ENCODE measurements at regions not wholly inside any gene's neighbourhood (a gene's known extent, or its start where the extent isn't known, plus 50 kb on each side); places are given as distances from the start of the nearest gene placed in this dataset.

DNA sequence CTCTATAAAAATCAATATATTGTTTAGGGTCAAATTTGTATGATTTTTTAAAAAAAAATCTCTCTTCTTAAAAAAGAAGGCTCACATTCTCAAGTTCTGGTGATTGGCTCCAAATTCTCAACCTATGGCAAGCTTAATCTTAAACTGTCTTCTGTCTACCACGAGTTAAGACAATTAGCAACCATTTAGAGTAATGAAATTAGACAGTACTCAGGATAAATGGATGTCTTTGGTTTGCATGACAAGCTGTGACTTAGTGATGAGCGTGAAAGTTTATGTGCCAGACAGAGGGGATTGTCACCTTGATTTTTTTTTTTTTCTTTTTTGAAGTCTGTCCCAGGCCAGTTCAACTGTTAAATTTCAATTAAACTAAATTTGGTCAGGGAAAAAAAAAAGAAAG, 1632.3 kb downstream of the MAT2B start:
- Histone ChIP-seq H3K23ac (ENCODE audit: low read length) (no peak overlapping the region), H3K36me3 (ENCODE audit: control insufficient read depth in 1 of 2, insufficient read depth in 2 of 2, low read length in 2 of 2) (no peaks in the 10 kb centered on the region), H3K9ac (ENCODE audit: low read length) (no peak overlapping the region), H3K4me3 (ENCODE audit: low read depth, low read length) (no peak overlapping the region), H2AK5ac (ENCODE audit: low read length) (no peak overlapping the region), H2AFZ (ENCODE audit: insufficient read depth, low read length, poor library complexity) (no peak overlapping the region), H3K27ac (ENCODE audit: low read depth, low read length) (no peak overlapping the region), H2BK120ac (ENCODE audit: insufficient read depth, low read length, poor library complexity) (no peak overlapping the region), H2BK5ac (ENCODE audit: low read depth, low read length, poor library complexity) (no peak overlapping the region), H4K8ac (ENCODE audit: low read depth, low read length) (no peak overlapping the region), H3K9me3 (ENCODE audit: insufficient read depth, low read depth, low read length) (no peaks in the 10 kb centered on the region), H3K79me1 (ENCODE audit: low read length) (no peaks in the 10 kb centered on the region), H2BK12ac (ENCODE audit: low read length) (no peak overlapping the region), H4K91ac (ENCODE audit: low read depth, low read length) (no peak overlapping the region), H3K18ac (ENCODE audit: low read length) (no peak overlapping the region), H3K27me3 (ENCODE audit: insufficient read depth, low read length) (no peaks in the 10 kb centered on the region), H3K4ac (ENCODE audit: low read depth, low read length) (no peak overlapping the region), H3K79me2 (ENCODE audit: control insufficient read depth, insufficient read depth, low read length, poor library complexity) (no peaks in the 10 kb centered on the region), H3K4me1 (ENCODE audit: control insufficient read depth in 1 of 2, insufficient read depth in 2 of 2, low read length in 2 of 2) (no peaks in the 10 kb centered on the region), H3K4me2 (ENCODE audit: low read length) (no peak overlapping the region), H3K14ac (ENCODE audit: low read length) (no peak overlapping the region), H4K12ac (ENCODE audit: low read depth, low read length) (no peak overlapping the region)
- no CpG with 5 or more reads among the region's 2 CpGs for WGBS (ENCODE audit: extremely low coverage, insufficient coverage, insufficient read length)
- DNase-seq = no peak

DNA sequence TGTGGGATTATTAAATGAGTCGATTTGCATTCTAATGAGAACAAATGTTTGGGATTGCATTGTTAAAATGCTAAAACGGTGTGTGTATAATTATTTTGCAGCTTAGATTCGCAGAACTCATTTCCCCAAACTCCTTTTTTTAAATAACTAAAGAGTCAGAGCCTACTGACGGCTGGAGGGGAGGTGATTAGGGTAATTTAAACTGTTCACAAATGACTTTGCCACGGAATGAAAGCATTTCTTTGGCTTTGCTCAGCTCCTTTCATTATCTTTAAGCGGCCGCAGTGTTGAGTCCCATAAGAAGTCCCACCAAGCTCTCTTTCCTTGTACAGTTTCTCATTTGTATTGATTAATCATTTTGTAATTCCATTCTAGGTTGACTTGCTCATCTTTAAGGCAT, 1632.8 kb downstream of the MAT2B start:
- no peak overlapping the region for H4K12ac ChIP-seq (ENCODE audit: low read depth, low read length)
- no peak overlapping the region for H3K9ac ChIP-seq (ENCODE audit: low read length)
- no peak overlapping the region for H2BK5ac ChIP-seq (ENCODE audit: low read depth, low read length, poor library complexity)
- H3K4me3 ChIP-seq (ENCODE audit: low read depth, low read length) = no peak overlapping the region
- H4K91ac ChIP-seq (ENCODE audit: low read depth, low read length) = no peak overlapping the region
- no peak for DNase-seq
- no peak overlapping the region for H3K27ac ChIP-seq (ENCODE audit: low read depth, low read length)
- no peaks in the 10 kb centered on the region for H3K9me3 ChIP-seq (ENCODE audit: insufficient read depth, low read depth, low read length)
- no peak overlapping the region for H2BK12ac ChIP-seq (ENCODE audit: low read length)
- H3K4me2 ChIP-seq (ENCODE audit: low read length) = no peak overlapping the region
- no peak overlapping the region for H3K4ac ChIP-seq (ENCODE audit: low read depth, low read length)
- no peaks in the 10 kb centered on the region for H3K79me1 ChIP-seq (ENCODE audit: low read length)
- H2AK5ac ChIP-seq (ENCODE audit: low read length) = no peak overlapping the region
- no peak overlapping the region for H2AFZ ChIP-seq (ENCODE audit: insufficient read depth, low read length, poor library complexity)
- no peak overlapping the region for H4K8ac ChIP-seq (ENCODE audit: low read depth, low read length)
- H3K27me3 ChIP-seq (ENCODE audit: insufficient read depth, low read length) = no peaks in the 10 kb centered on the region
- no peak overlapping the region for H3K23ac ChIP-seq (ENCODE audit: low read length)
- no peak overlapping the region for H3K14ac ChIP-seq (ENCODE audit: low read length)
- H3K18ac ChIP-seq (ENCODE audit: low read length) = no peak overlapping the region
- H3K4me1 ChIP-seq (ENCODE audit: control insufficient read depth in 1 of 2, insufficient read depth in 2 of 2, low read length in 2 of 2) = no peaks in the 10 kb centered on the region
- no peaks in the 10 kb centered on the region for H3K79me2 ChIP-seq (ENCODE audit: control insufficient read depth, insufficient read depth, low read length, poor library complexity)
- WGBS (ENCODE audit: extremely low coverage, insufficient coverage, insufficient read length) = no CpG with 5 or more reads among the region's 7 CpGs
- H3K36me3 ChIP-seq (ENCODE audit: control insufficient read depth in 1 of 2, insufficient read depth in 2 of 2, low read length in 2 of 2) = no peaks in the 10 kb centered on the region
- H2BK120ac ChIP-seq (ENCODE audit: insufficient read depth, low read length, poor library complexity) = no peak overlapping the region

DNA sequence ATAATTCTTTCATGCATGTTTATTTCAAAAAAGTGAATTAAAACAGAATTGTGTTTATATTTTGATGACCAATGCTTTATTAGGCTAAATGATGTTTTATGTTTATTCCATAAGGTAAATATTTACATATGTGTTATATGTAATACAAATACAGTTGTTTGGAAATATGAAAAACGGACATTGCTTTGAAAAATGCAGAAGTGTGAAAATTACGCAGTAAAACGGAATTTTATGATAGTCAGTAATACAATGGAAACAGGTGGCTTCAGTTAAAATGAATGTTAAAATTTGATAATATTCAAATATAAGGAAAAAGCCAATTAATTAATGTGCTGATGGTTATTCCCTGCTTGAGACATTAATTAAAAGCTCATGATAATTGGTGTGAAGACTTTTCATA, 1633.8 kb downstream of the MAT2B start:
- Histone ChIP-seq H3K23ac (ENCODE audit: low read length) (no peak overlapping the region), H3K4me2 (ENCODE audit: low read length) (no peak overlapping the region), H3K9ac (ENCODE audit: low read length) (no peak overlapping the region), H2BK120ac (ENCODE audit: insufficient read depth, low read length, poor library complexity) (no peak overlapping the region), H3K4ac (ENCODE audit: low read depth, low read length) (no peak overlapping the region), H3K4me1 (ENCODE audit: control insufficient read depth in 1 of 2, insufficient read depth in 2 of 2, low read length in 2 of 2) (no peaks in the 10 kb centered on the region), H4K8ac (ENCODE audit: low read depth, low read length) (no peak overlapping the region), H4K91ac (ENCODE audit: low read depth, low read length) (no peak overlapping the region), H3K18ac (ENCODE audit: low read length) (no peak overlapping the region), H3K79me1 (ENCODE audit: low read length) (no peaks in the 10 kb centered on the region), H4K12ac (ENCODE audit: low read depth, low read length) (no peak overlapping the region), H2BK12ac (ENCODE audit: low read length) (no peak overlapping the region), H3K27ac (ENCODE audit: low read depth, low read length) (no peak overlapping the region), H3K4me3 (ENCODE audit: low read depth, low read length) (no peak overlapping the region), H3K9me3 (ENCODE audit: insufficient read depth, low read depth, low read length) (no peaks in the 10 kb centered on the region), H3K27me3 (ENCODE audit: insufficient read depth, low read length) (no peaks in the 10 kb centered on the region), H3K36me3 (ENCODE audit: control insufficient read depth in 1 of 2, insufficient read depth in 2 of 2, low read length in 2 of 2) (no peaks in the 10 kb centered on the region), H2BK5ac (ENCODE audit: low read depth, low read length, poor library complexity) (no peak overlapping the region), H2AK5ac (ENCODE audit: low read length) (no peak overlapping the region), H3K79me2 (ENCODE audit: control insufficient read depth, insufficient read depth, low read length, poor library complexity) (no peaks in the 10 kb centered on the region), H3K14ac (ENCODE audit: low read length) (no peak overlapping the region), H2AFZ (ENCODE audit: insufficient read depth, low read length, poor library complexity) (no peak overlapping the region)
- no peak for DNase-seq
- 100% methylated on average over 3 of the region's 3 CpGs for WGBS (ENCODE audit: extremely low coverage, insufficient coverage, insufficient read length)

DNA sequence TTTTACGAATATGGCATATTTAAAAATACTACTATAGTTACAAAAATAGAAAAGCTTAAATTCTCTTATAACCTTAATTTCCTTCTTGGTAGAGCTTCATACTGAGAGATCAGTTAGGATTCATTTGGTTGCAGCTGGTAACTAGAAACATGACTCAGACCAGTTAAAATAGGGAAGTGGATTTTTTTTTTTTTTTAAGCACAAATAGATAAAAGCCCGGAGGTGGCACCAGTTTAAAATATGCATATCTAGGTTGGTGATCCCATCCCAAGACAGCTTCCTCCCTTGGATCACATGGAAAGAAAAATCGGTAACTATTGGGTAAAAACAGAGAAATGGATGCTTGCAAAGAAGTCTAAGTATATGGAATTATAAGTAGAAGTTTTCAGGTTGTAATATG, 1634.3 kb downstream of the MAT2B start:
- H3K4me3 ChIP-seq (ENCODE audit: low read depth, low read length) = no peak overlapping the region
- H2AFZ ChIP-seq (ENCODE audit: insufficient read depth, low read length, poor library complexity) = no peak overlapping the region
- no peaks in the 10 kb centered on the region for H3K79me2 ChIP-seq (ENCODE audit: control insufficient read depth, insufficient read depth, low read length, poor library complexity)
- H2BK120ac ChIP-seq (ENCODE audit: insufficient read depth, low read length, poor library complexity) = no peak overlapping the region
- H3K9me3 ChIP-seq (ENCODE audit: insufficient read depth, low read depth, low read length) = no peaks in the 10 kb centered on the region
- H3K36me3 ChIP-seq (ENCODE audit: control insufficient read depth in 1 of 2, insufficient read depth in 2 of 2, low read length in 2 of 2) = no peaks in the 10 kb centered on the region
- DNase-seq = no peak
- H2AK5ac ChIP-seq (ENCODE audit: low read length) = no peak overlapping the region
- no peak overlapping the region for H3K4ac ChIP-seq (ENCODE audit: low read depth, low read length)
- no CpG with 5 or more reads among the region's 3 CpGs for WGBS (ENCODE audit: extremely low coverage, insufficient coverage, insufficient read length)
- H3K4me2 ChIP-seq (ENCODE audit: low read length) = no peak overlapping the region
- no peak overlapping the region for H3K23ac ChIP-seq (ENCODE audit: low read length)
- no peak overlapping the region for H3K9ac ChIP-seq (ENCODE audit: low read length)
- H3K14ac ChIP-seq (ENCODE audit: low read length) = no peak overlapping the region
- no peaks in the 10 kb centered on the region for H3K27me3 ChIP-seq (ENCODE audit: insufficient read depth, low read length)
- no peak overlapping the region for H3K27ac ChIP-seq (ENCODE audit: low read depth, low read length)
- no peak overlapping the region for H4K91ac ChIP-seq (ENCODE audit: low read depth, low read length)
- no peak overlapping the region for H3K18ac ChIP-seq (ENCODE audit: low read length)
- H2BK5ac ChIP-seq (ENCODE audit: low read depth, low read length, poor library complexity) = no peak overlapping the region
- H3K4me1 ChIP-seq (ENCODE audit: control insufficient read depth in 1 of 2, insufficient read depth in 2 of 2, low read length in 2 of 2) = no peaks in the 10 kb centered on the region
- H4K8ac ChIP-seq (ENCODE audit: low read depth, low read length) = no peak overlapping the region
- no peak overlapping the region for H4K12ac ChIP-seq (ENCODE audit: low read depth, low read length)
- H3K79me1 ChIP-seq (ENCODE audit: low read length) = no peaks in the 10 kb centered on the region
- H2BK12ac ChIP-seq (ENCODE audit: low read length) = no peak overlapping the region

All from trophoblast cell (in vitro differentiated cells and primary cell).